Transverse colon (tissue), 4 donors: ENCODE measurements at regions not wholly inside any gene's neighbourhood (a gene's known extent, or its start where the extent isn't known, plus 50 kb on each side); places are given as distances from the start of the nearest gene placed in this dataset.

Experiments used
- DNase-seq: peaks from one replicate; pipeline ENCODE4 v3.0.0-alpha.2; 2019
- H3K27ac ChIP-seq, 4 donors: fragments of 200-600 bp; sonication (generic); 2 replicates each; pipeline ENCODE4 v1.5.1; 2016 to 2018; ENCODE audit warnings: inconsistent platforms in 4 of 4
- H3K27me3 ChIP-seq: fragments of 200-600 bp; sonication (generic); 2 replicates; pipeline ENCODE4 v1.5.1; 2017; ENCODE audit warnings: inconsistent platforms
- H3K36me3 ChIP-seq, 4 donors: fragments of 200-600 bp; sonication (generic); 2 replicates each; pipeline ENCODE4 v1.5.1; 2017 to 2019; ENCODE audit warnings: inconsistent platforms in 4 of 4
- H3K4me1 ChIP-seq, 4 donors: fragments of 200-600 bp; sonication (generic); 2 replicates each; pipeline ENCODE4 v1.5.1; 2017 to 2020; ENCODE audit warnings: inconsistent platforms in 4 of 4
- H3K4me3 ChIP-seq, 4 donors: fragments of 200-600 bp; sonication (generic); 1 replicate in 1 of 4; 2 replicates in 3 of 4; pipeline versions ENCODE4 v1.5.1 to v1.6.1; 2017 to 2019; ENCODE audit warnings: inconsistent platforms in 4 of 4
- H3K9me3 ChIP-seq, 2 donors: fragments of 200-600 bp; sonication (generic); 2 replicates each; pipeline ENCODE4 v1.5.1; 2017 to 2019; ENCODE audit warnings: inconsistent platforms in 2 of 2
- CTCF ChIP-seq, 5 experiments: fragments of 200-600 bp in 3 of 5; fragments of 450-650 bp in 2 of 5; sonication (generic) in 3 of 5; IDR thresholded peaks; 1 replicate in 2 of 5; 2 replicates in 3 of 5; pipeline ENCODE4 v1.5.1; 2016 to 2017; ENCODE audit warnings: antibody characterized with exemption in 5 of 5, inconsistent platforms in 3 of 5, mild to moderate bottlenecking in 2 of 5, moderate library complexity in 1 of 5
- EP300 ChIP-seq: sonication (generic); formaldehyde crosslinking; IDR thresholded peaks from one replicate; pipeline ENCODE4 v1.6.1; 2017; ENCODE audit warnings: antibody characterized with exemption, low read depth
- POLR2A ChIP-seq: fragments of 450-650 bp; IDR thresholded peaks from one replicate; pipeline ENCODE4 v1.6.1; 2016; ENCODE audit warnings: antibody characterized with exemption, mild to moderate bottlenecking, moderate library complexity
- POLR2AphosphoS5 ChIP-seq, 3 donors: sonication (generic); formaldehyde crosslinking; IDR thresholded peaks; one replicate each; pipeline ENCODE4 v1.6.1; 2016; ENCODE audit warnings: antibody characterized with exemption in 3 of 3
- WGBS, 2 donors: methylation state at CpG; one replicate each; pipeline ENCODE4 v1.1.5; 2018; ENCODE audit warnings: low coverage in 1 of 2; 5-methylcytosine and 5-hydroxymethylcytosine counted together
- in situ Hi-C, 4 donors: fragments of 200-750 bp; cut with MboI; loops; one replicate each; pipeline versions ENCODE4 v1.15.0 to v1.15.1; 2017; ENCODE audit warnings: low sequenced_read_pairs in 3 of 4, low pct_ligation_motif_present in 1 of 4, low pct_unique_long_range_greater_than_20kb in 1 of 4
- intact Hi-C: fragments of 100-400 bp; cut with DNase I; formaldehyde crosslinking; loops from one replicate; pipeline ENCODE4 v1.15.1; 2023; ENCODE audit warnings: low total_unique reads

- Histone ChIP-seq H3K4me1 (no peaks in the 10 kb centered on the region), H3K27me3 (no peaks in the 10 kb centered on the region), H3K4me3 (no peak overlapping the region), H3K27ac (no peak overlapping the region), H3K36me3 (no peaks in the 10 kb centered on the region), H3K9me3 (no peaks in the 10 kb centered on the region)
- TF ChIP-seq CTCF (IDR thresholded peaks at IDR 0.05) (no peak), EP300 (no peak)
- no peak for DNase-seq
- intact Hi-C loops (no loop called here), in situ Hi-C loops (no loop called here)
Observed at GRCh38 chr4:34293459-34293858, 1950.9 kb downstream of the ARAP2 start.

GRCh38 chr4:34309383-34309906 lies 1934.9 kb downstream of the ARAP2 start:
- Histone ChIP-seq H3K27me3 (no peaks in the 10 kb centered on the region), H3K9me3 (no peaks in the 10 kb centered on the region), H3K4me3 (no peak overlapping the region), H3K36me3 (no peaks in the 10 kb centered on the region), H3K27ac (no peak overlapping the region), H3K4me1 (no peaks in the 10 kb centered on the region)
- intact Hi-C loops (no loop called here), in situ Hi-C loops (no loop called here)
- TF ChIP-seq POLR2AphosphoS5 (IDR thresholded peaks at IDR 0.05) (no peak), CTCF (IDR thresholded peaks at IDR 0.05) (no peak), EP300 (no peak), POLR2A (no peak)
- no peak for DNase-seq

GRCh38 chr4:34318773-34319172 lies 1925.5 kb downstream of the ARAP2 start:
- intact Hi-C loops = no loop called here
- Histone ChIP-seq H3K9me3 (no peaks in the 10 kb centered on the region), H3K27me3 (no peaks in the 10 kb centered on the region), H3K4me1 (no peaks in the 10 kb centered on the region), H3K27ac (no peak overlapping the region), H3K36me3 (no peaks in the 10 kb centered on the region), H3K4me3 (no peak overlapping the region)
- in situ Hi-C loops = no loop called here
- TF ChIP-seq POLR2A = no peak
- no peak for TF ChIP-seq CTCF (IDR thresholded peaks at IDR 0.05)
- TF ChIP-seq POLR2AphosphoS5 (IDR thresholded peaks at IDR 0.05) = no peak
- no peak for TF ChIP-seq EP300
- DNase-seq = no peak

GRCh38 chr4:34323549-34324320 lies 1920.6 kb downstream of the ARAP2 start:
- no peak overlapping the region for H3K4me3 ChIP-seq
- no peaks in the 10 kb centered on the region for H3K4me1 ChIP-seq
- H3K27ac ChIP-seq = no peak overlapping the region
- no peaks in the 10 kb centered on the region for H3K9me3 ChIP-seq
- 38 to 64% methylated on average over 1 of the region's 1 CpG for WGBS, 2 donors
- intact Hi-C loops = no loop called here
- DNase-seq = no peak
- in situ Hi-C loops = no loop called here
- H3K36me3 ChIP-seq = no peaks in the 10 kb centered on the region
- TF ChIP-seq POLR2A (no peak), CTCF (IDR thresholded peaks at IDR 0.05) (no peak), POLR2AphosphoS5 (IDR thresholded peaks at IDR 0.05) (no peak), EP300 (no peak)
- H3K27me3 ChIP-seq = no peaks in the 10 kb centered on the region
